GM23248 (cell line): ENCODE measurements at regions not wholly inside any gene's neighbourhood (a gene's known extent, or its start where the extent isn't known, plus 50 kb on each side); places are given as distances from the start of the nearest gene placed in this dataset.

ENCODE experiments used
- DNase-seq: peaks from one replicate; pipeline ENCODE4 v3.0.0-alpha.2; 2015
- H2AFZ ChIP-seq: fragments of 200-600 bp; sonication (generic); 2 replicates; pipeline ENCODE4 v1.6.1; 2016; ENCODE audit warnings: antibody characterized with exemption
- H3F3A ChIP-seq: fragments of 200-600 bp; sonication (generic); 2 replicates; pipeline ENCODE4 v1.6.1; 2016; ENCODE audit warnings: mild to moderate bottlenecking, antibody characterized with exemption, mixed run types; ENCODE audit not compliant: insufficient read depth
- H3K27ac ChIP-seq: fragments of 200-600 bp; sonication (generic); 2 replicates; pipeline ENCODE4 v1.5.1; 2016; ENCODE audit warnings: mild to moderate bottlenecking
- H3K27me3 ChIP-seq: fragments of 200-600 bp; sonication (generic); replicated peaks from 2 replicates; pipeline ENCODE4 v1.6.1; 2016; ENCODE audit warnings: mild to moderate bottlenecking; ENCODE audit not compliant: insufficient read depth
- H3K36me3 ChIP-seq: fragments of 200-600 bp; sonication (generic); 2 replicates; pipeline ENCODE4 v1.6.1; 2016; ENCODE audit warnings: low read depth, mild to moderate bottlenecking
- H3K4me1 ChIP-seq: fragments of 200-600 bp; sonication (generic); 2 replicates; pipeline ENCODE4 v1.6.1; 2016; ENCODE audit warnings: mild to moderate bottlenecking; ENCODE audit not compliant: insufficient read depth
- H3K4me2 ChIP-seq: fragments of 200-600 bp; sonication (generic); one replicate; pipeline ENCODE4 v1.6.1; 2016; ENCODE audit warnings: mild to moderate bottlenecking; ENCODE audit not compliant: unreplicated experiment
- H3K4me3 ChIP-seq: fragments of 200-600 bp; sonication (generic); 2 replicates; pipeline ENCODE4 v1.5.1; 2016; ENCODE audit warnings: mild to moderate bottlenecking
- H3K79me2 ChIP-seq: fragments of 200-600 bp; sonication (generic); 2 replicates; pipeline ENCODE4 v1.6.1; 2016; ENCODE audit warnings: mild to moderate bottlenecking; ENCODE audit not compliant: insufficient read depth
- H3K9ac ChIP-seq: fragments of 200-600 bp; sonication (generic); 2 replicates; pipeline ENCODE4 v1.6.1; 2016; ENCODE audit warnings: mild to moderate bottlenecking
- H3K9me2 ChIP-seq: fragments of 200-600 bp; sonication (generic); 2 replicates; pipeline ENCODE4 v1.6.1; 2016; ENCODE audit warnings: mixed run types, mild to moderate bottlenecking, moderate library complexity; ENCODE audit not compliant: insufficient read depth
- H3K9me3 ChIP-seq: fragments of 200-600 bp; sonication (generic); one replicate; pipeline ENCODE4 v1.6.1; 2017; ENCODE audit warnings: low read depth
- H4K20me1 ChIP-seq: fragments of 200-600 bp; sonication (generic); 2 replicates; pipeline ENCODE4 v1.6.0; 2016; ENCODE audit not compliant: insufficient read depth
- EZH2 ChIP-seq: fragments of 200-600 bp; sonication (generic); IDR thresholded peaks from 2 replicates; pipeline ENCODE4 v1.6.1; 2018; ENCODE audit warnings: antibody characterized with exemption, mild to moderate bottlenecking; ENCODE audit not compliant: insufficient read depth, poor library complexity, severe bottlenecking
- EZH2phosphoT487 ChIP-seq: fragments of 200-600 bp; sonication (generic); IDR thresholded peaks from 2 replicates; pipeline ENCODE4 v1.6.1; 2018; ENCODE audit warnings: antibody characterized with exemption, moderate library complexity, mild to moderate bottlenecking, low read depth; ENCODE audit not compliant: insufficient read depth
- WGBS, 2 experiments: methylation state at CpG; one replicate each; pipeline ENCODE4 v1.1.6; 2015 to 2017; ENCODE audit warnings: low lambda C conversion rate in 2 of 2, low coverage in 1 of 2; ENCODE audit errors: missing lambda C conversion rate in 2 of 2; 5-methylcytosine and 5-hydroxymethylcytosine counted together
- in situ Hi-C: fragments of 300-500 bp; cut with MboI; formaldehyde crosslinking; loops from 2 replicates; pipeline ENCODE4 v1.15.0; 2020

DNA sequence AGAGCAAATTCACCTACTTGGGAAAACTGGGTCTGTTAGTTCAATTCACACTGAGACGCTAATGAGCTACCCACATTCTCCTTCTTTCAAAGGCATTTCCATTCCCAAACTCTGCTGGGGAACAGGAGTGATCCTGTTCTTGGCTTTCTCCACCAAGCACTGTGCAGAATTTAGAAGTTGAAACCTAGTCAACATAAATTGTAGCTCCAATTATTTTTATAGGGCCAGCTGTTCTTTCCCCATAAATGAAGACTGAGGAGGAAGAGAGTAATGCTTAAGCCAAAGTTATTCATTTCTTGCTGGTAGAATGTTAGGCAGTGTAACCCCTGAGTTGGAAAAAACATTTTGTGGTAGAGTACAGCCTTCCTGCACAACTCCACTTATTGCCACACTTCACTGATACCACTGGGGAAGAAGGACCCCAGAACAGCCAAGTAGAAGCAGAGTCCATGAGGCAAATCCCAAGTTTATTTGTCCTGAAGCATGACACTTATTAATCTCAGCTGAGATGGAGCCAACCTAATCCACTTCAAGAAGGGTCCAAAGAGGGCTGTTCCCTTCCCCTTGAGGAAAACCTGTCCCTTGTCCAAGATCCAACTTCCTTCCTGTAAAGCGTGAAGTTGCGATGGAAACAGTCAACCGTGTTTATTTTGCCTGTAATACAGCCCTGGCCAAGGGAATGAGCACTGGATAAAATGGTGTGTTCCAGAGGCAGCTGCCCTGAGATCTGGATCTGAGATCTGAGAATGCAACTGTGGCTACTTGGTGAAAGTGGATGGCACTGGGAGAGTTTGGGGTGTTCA, 151.8 kb downstream of the TBX5 start:
- Histone ChIP-seq H3K9me2 (no peaks in the 10 kb centered on the region), H3K79me2 (no peaks in the 10 kb centered on the region), H3F3A (no peaks in the 10 kb centered on the region), H3K9me3 (no peaks in the 10 kb centered on the region), H3K27me3 (no peaks in the 10 kb centered on the region), H3K27ac (no peak overlapping the region), H3K4me1 (no peaks in the 10 kb centered on the region), H3K4me3 (no peak overlapping the region), H4K20me1 (no peaks in the 10 kb centered on the region), H2AFZ (no peak overlapping the region), H3K4me2 (no peak overlapping the region), H3K9ac (no peak overlapping the region), H3K36me3 (no peaks in the 10 kb centered on the region)
- no peak for TF ChIP-seq EZH2phosphoT487
- TF ChIP-seq EZH2 = no peak
- in situ Hi-C loops = no loop called here
- 72 to 74% methylated on average over 4 of the region's 4 CpGs for WGBS, 2 experiments
- DNase-seq = no peak

DNA sequence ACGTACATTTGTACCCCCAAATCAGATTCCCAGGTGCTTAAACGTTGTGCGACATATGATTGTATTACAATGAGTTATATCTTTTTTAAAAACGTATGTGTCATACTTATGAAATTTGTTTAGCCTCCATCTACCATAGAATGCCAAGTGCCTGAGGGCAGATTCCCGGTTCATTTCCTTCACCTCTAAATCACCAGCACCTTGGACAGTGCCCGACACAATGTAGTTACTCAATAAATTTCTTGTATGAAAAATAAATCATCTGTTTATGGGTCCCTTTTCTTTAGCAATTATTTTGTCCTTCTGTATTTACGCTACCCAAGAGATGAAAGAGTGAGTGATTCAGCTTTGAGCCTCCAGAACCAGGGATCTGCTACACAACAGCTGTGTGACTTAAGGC, 157.4 kb downstream of the TBX5 start:
- TF ChIP-seq EZH2phosphoT487 (no peak), EZH2 (no peak)
- Histone ChIP-seq H4K20me1 (no peaks in the 10 kb centered on the region), H3K79me2 (no peaks in the 10 kb centered on the region), H3K27ac (no peak overlapping the region), H3K4me1 (no peaks in the 10 kb centered on the region), H3K9me3 (no peaks in the 10 kb centered on the region), H3K4me3 (no peak overlapping the region), H3K27me3 (no peaks in the 10 kb centered on the region), H2AFZ (no peak overlapping the region), H3K9ac (no peak overlapping the region), H3F3A (no peaks in the 10 kb centered on the region), H3K4me2 (no peak overlapping the region), H3K9me2 (no peaks in the 10 kb centered on the region), H3K36me3 (no peaks in the 10 kb centered on the region)
- in situ Hi-C loops = no loop called here
- 70 to 72% methylated on average over 7 of the region's 7 CpGs for WGBS, 2 experiments
- DNase-seq = peak; percentile 43

DNA sequence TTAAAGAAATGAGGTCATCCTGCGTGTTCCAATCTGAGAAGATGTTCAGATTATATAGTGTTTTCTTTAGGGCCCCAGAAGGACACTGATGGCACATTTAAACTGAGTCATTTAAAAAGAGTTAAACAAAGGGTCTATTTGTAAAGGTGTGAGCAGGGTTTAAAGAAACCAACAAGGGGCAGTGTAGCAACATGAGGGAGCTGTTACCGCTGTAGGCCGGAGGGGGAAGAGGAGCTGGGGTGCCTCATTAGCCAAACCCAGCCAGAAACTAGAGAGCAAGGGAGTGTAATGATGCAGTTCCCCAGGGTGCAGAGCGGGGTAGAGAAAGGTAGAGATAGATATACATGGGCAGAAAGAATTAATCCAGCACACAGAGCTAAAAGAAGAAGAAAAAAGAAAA, 160.4 kb downstream of the TBX5 start:
- Histone ChIP-seq H3K27me3 (peaks cover 3% of the 10 kb centered on the region; the same call in 1 of the 2 replicates), H3K79me2 (no peaks in the 10 kb centered on the region), H2AFZ (no peak overlapping the region), H3F3A (no peaks in the 10 kb centered on the region), H3K4me3 (no peak overlapping the region), H3K9ac (no peak overlapping the region), H3K27ac (no peak overlapping the region), H3K9me2 (no peaks in the 10 kb centered on the region), H3K4me2 (no peak overlapping the region), H4K20me1 (no peaks in the 10 kb centered on the region), H3K36me3 (no peaks in the 10 kb centered on the region), H3K4me1 (no peaks in the 10 kb centered on the region), H3K9me3 (no peaks in the 10 kb centered on the region)
- WGBS, 2 experiments = 41 to 44% methylated on average over 4 of the region's 4 CpGs
- in situ Hi-C loops = no loop called here
- TF ChIP-seq EZH2 (no peak), EZH2phosphoT487 (no peak)
- peak; percentile 73 for DNase-seq

DNA sequence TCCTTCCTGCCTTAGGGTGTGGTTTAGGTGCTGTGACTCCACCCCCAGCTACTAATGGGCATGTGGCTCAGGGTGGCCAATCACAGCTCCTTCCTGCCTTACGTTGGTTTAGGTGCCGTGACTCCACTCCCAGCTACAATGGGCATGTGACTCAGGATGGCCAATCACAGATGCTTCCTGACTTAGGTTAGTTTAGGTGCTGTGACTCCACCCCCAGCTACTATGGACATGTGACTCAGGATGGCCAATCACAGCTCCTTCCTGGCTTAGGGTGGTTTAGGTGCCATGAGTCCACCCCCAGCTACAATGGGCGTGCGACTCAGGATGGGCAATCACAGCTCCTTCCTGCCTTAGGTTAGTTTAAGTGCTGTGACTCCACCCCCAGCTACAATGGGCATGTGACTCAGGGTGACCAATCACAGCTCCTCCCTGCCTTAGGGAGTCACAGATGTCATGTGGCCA, 163.9 kb downstream of the TBX5 start:
- H3K9me2 ChIP-seq = no peaks in the 10 kb centered on the region
- H3K4me2 ChIP-seq = no peak overlapping the region
- no peaks in the 10 kb centered on the region for H4K20me1 ChIP-seq
- 0 out of 2 replicates have a peak, but pooled peaks cover 10% of the 10 kb centered on the region for H3F3A ChIP-seq
- no peaks in the 10 kb centered on the region for H3K36me3 ChIP-seq
- H2AFZ ChIP-seq = no peak overlapping the region
- in situ Hi-C loops = no loop called here
- H3K9ac ChIP-seq = no peak overlapping the region
- TF ChIP-seq EZH2 = no peak
- no peak for TF ChIP-seq EZH2phosphoT487
- 92 to 97% methylated on average over 4 of the region's 4 CpGs for WGBS, 2 experiments
- peak; percentile 20 for DNase-seq
- H3K4me3 ChIP-seq = no peak overlapping the region
- H3K4me1 ChIP-seq = peaks cover 5% of the 10 kb centered on the region; the same call in 1 of the 2 replicates
- no peaks in the 10 kb centered on the region for H3K9me3 ChIP-seq
- peaks cover 6% of the 10 kb centered on the region; the same call in 1 of the 2 replicates for H3K27me3 ChIP-seq
- no peaks in the 10 kb centered on the region for H3K79me2 ChIP-seq
- H3K27ac ChIP-seq = no peak overlapping the region

DNA sequence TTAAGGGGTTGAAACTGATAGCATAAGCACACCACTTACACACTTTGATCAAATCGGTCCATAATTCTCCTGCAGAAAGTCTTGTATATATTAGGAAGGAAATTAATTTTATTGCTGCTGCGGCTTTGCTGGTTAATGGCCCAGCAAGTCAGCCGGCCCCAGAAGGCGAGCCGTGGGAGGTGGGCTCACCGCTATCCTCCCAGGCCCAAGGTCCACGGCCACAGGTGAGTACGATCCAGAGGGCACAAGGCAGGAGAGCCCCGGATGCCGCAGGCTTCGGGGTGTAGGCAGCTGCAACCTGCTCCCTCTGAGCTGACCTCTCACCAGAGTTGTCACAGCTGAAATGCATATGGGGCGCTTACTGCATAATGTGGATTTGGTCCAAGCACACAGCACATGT, 165.7 kb downstream of the TBX5 start:
- H3K36me3 ChIP-seq = no peaks in the 10 kb centered on the region
- TF ChIP-seq EZH2phosphoT487 (no peak), EZH2 (no peak)
- in situ Hi-C loops = no loop called here
- H4K20me1 ChIP-seq = no peaks in the 10 kb centered on the region
- no peaks in the 10 kb centered on the region for H3K9me2 ChIP-seq
- no peak overlapping the region for H3K9ac ChIP-seq
- no peak for DNase-seq
- no peaks in the 10 kb centered on the region for H3K9me3 ChIP-seq
- no peak overlapping the region for H2AFZ ChIP-seq
- H3K4me3 ChIP-seq = no peak overlapping the region
- H3K4me2 ChIP-seq = no peak overlapping the region
- 0 out of 2 replicates have a peak, but pooled peaks cover 10% of the 10 kb centered on the region for H3F3A ChIP-seq
- H3K79me2 ChIP-seq = no peaks in the 10 kb centered on the region
- 47 to 54% methylated on average over 12 of the region's 12 CpGs for WGBS, 2 experiments
- H3K27me3 ChIP-seq = peaks cover 6% of the 10 kb centered on the region; the same call in 1 of the 2 replicates
- H3K27ac ChIP-seq = no peak overlapping the region
- peaks cover 5% of the 10 kb centered on the region; the same call in 1 of the 2 replicates for H3K4me1 ChIP-seq
